ENCODE measurements at regions not wholly inside any gene's neighbourhood (a gene's known extent, or its start where the extent isn't known, plus 50 kb on each side); places are given as distances from the start of the nearest gene placed in this dataset.

DNA sequence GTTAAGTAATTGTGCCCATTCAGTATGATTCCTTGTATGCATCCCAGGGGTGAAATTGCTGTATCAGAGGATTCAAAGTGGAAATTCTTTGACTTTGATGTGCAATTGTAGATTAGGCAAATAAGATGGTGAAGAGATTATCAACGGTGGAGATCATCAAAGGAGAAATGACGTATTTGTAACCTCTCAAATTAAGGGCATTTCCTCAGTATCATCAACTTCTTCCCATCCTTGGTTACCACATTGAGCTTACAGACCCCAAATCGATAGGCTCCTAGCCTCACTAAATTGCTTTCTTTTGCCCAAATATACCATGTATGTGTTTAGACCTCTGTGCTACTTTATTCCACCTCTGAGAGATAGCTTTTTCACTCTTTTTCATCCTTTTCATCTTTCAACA is 213.1 kb upstream of the ZFP64 start:
- FAIRE-seq (no peak), DNase-seq (ENCODE audit: low read depth, low spot score) (no peak), ATAC-seq (no peak)
- Histone ChIP-seq H3K36me3 (ENCODE audit: control insufficient read depth in 2 of 2, insufficient read depth in 2 of 2, low read length in 1 of 2) (no peaks in the 10 kb centered on the region), H3K27ac (ENCODE audit: control insufficient read depth, insufficient read depth) (no peak overlapping the region), H2AFZ (ENCODE audit: control insufficient read depth, low read depth, low read length) (no peak overlapping the region), H3K4me3 (no peak overlapping the region), H3K4me1 (ENCODE audit: control insufficient read depth, insufficient read depth, low read length) (peaks cover 14% of the 10 kb centered on the region), H3K9ac (ENCODE audit: control insufficient read depth, insufficient read depth, low read length) (no peak overlapping the region), H3K79me2 (ENCODE audit: control insufficient read depth, insufficient read depth, low read length) (no peaks in the 10 kb centered on the region), H3K9me3 (replicated peaks; ENCODE audit: control insufficient read depth, insufficient read depth, low read length) (no peaks in the 10 kb centered on the region; the same call in 2 of the 3 replicates), H3K27me3 (replicated peaks in 1 of 2; ENCODE audit: control insufficient read depth in 2 of 2, insufficient read depth in 2 of 2, low read length in 1 of 2) (no peaks in the 10 kb centered on the region), H4K20me1 (ENCODE audit: control insufficient read depth, insufficient read depth) (no peaks in the 10 kb centered on the region), H3K4me2 (ENCODE audit: control insufficient read depth, insufficient read depth) (no peak overlapping the region)
- BruUV-seq (replicated peaks): no TSS peak
- SMC1A ChIA-PET (ENCODE audit: uncharacterized antibody, unreplicated experiment): no interaction called here
- POLR2A ChIA-PET: no interaction called here
- RAD21 ChIA-PET (ENCODE audit: unreplicated experiment): no interaction called here
- intact Hi-C loops (cut with micrococcal nuclease; ENCODE audit: unreplicated experiment) (no loop called here), in situ Hi-C loops (cut with MboI) (no loop called here)
- CTCF ChIA-PET: interaction anchor here (1.1 to 1.4 kb wide), 2 partner anchors 9 to 93 kb away, joined by 3 read pairs; no protein-coding TSS in a partner anchor
- 22% methylated on average over 3 of the region's 3 CpGs for WGBS (ENCODE audit: insufficient coverage, insufficient replicate concordance, low lambda C conversion rate, missing lambda C conversion rate)
- TF ChIP-seq NFIC (IDR thresholded peaks at IDR 0.05; ENCODE audit: low read depth, low read length): no peak
- TF ChIP-seq, protein P1, sequence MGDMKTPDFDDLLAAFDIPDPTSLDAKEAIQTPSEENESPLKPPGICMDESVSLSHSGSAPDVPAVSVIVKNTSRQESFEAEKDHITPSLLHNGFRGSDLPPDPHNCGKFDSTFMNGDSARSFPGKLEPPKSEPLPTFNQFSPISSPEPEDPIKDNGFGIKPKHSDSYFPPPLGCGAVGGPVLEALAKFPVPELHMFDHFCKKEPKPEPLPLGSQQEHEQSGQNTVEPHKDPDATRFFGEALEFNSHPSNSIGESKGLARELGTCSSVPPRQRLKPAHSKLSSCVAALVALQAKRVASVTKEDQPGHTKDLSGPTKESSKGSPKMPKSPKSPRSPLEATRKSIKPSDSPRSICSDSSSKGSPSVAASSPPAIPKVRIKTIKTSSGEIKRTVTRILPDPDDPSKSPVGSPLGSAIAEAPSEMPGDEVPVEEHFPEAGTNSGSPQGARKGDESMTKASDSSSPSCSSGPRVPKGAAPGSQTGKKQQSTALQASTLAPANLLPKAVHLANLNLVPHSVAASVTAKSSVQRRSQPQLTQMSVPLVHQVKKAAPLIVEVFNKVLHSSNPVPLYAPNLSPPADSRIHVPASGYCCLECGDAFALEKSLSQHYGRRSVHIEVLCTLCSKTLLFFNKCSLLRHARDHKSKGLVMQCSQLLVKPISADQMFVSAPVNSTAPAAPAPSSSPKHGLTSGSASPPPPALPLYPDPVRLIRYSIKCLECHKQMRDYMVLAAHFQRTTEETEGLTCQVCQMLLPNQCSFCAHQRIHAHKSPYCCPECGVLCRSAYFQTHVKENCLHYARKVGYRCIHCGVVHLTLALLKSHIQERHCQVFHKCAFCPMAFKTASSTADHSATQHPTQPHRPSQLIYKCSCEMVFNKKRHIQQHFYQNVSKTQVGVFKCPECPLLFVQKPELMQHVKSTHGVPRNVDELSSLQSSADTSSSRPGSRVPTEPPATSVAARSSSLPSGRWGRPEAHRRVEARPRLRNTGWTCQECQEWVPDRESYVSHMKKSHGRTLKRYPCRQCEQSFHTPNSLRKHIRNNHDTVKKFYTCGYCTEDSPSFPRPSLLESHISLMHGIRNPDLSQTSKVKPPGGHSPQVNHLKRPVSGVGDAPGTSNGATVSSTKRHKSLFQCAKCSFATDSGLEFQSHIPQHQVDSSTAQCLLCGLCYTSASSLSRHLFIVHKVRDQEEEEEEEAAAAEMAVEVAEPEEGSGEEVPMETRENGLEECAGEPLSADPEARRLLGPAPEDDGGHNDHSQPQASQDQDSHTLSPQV (IDR thresholded peaks at IDR 0.05): no peak
- TF ChIP-seq NR2C1 (IDR thresholded peaks at IDR 0.05): no peak
- TF ChIP-seq NRF1 (conservative IDR thresholded peaks at IDR 0.05; ENCODE audit: low read depth, low read length): no peak
- TF ChIP-seq, protein P2, sequence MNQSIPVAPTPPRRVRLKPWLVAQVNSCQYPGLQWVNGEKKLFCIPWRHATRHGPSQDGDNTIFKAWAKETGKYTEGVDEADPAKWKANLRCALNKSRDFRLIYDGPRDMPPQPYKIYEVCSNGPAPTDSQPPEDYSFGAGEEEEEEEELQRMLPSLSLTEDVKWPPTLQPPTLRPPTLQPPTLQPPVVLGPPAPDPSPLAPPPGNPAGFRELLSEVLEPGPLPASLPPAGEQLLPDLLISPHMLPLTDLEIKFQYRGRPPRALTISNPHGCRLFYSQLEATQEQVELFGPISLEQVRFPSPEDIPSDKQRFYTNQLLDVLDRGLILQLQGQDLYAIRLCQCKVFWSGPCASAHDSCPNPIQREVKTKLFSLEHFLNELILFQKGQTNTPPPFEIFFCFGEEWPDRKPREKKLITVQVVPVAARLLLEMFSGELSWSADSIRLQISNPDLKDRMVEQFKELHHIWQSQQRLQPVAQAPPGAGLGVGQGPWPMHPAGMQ (IDR thresholded peaks at IDR 0.05; ENCODE audit: borderline replicate concordance): no peak
- no peak for TF ChIP-seq CHD4 (IDR thresholded peaks at IDR 0.05)
- TF ChIP-seq, protein P3, sequence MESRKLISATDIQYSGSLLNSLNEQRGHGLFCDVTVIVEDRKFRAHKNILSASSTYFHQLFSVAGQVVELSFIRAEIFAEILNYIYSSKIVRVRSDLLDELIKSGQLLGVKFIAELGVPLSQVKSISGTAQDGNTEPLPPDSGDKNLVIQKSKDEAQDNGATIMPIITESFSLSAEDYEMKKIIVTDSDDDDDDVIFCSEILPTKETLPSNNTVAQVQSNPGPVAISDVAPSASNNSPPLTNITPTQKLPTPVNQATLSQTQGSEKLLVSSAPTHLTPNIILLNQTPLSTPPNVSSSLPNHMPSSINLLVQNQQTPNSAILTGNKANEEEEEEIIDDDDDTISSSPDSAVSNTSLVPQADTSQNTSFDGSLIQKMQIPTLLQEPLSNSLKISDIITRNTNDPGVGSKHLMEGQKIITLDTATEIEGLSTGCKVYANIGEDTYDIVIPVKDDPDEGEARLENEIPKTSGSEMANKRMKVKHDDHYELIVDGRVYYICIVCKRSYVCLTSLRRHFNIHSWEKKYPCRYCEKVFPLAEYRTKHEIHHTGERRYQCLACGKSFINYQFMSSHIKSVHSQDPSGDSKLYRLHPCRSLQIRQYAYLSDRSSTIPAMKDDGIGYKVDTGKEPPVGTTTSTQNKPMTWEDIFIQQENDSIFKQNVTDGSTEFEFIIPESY (IDR thresholded peaks at IDR 0.05): no peak
- TF ChIP-seq, protein P4, sequence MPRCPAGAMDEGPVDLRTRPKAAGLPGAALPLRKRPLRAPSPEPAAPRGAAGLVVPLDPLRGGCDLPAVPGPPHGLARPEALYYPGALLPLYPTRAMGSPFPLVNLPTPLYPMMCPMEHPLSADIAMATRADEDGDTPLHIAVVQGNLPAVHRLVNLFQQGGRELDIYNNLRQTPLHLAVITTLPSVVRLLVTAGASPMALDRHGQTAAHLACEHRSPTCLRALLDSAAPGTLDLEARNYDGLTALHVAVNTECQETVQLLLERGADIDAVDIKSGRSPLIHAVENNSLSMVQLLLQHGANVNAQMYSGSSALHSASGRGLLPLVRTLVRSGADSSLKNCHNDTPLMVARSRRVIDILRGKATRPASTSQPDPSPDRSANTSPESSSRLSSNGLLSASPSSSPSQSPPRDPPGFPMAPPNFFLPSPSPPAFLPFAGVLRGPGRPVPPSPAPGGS (IDR thresholded peaks at IDR 0.05; ENCODE audit: borderline replicate concordance, insufficient read depth, low read depth, low read length, poor library complexity, severe bottlenecking): no peak
- no peak for TF ChIP-seq PAX5 (IDR thresholded peaks at IDR 0.05; ENCODE audit: borderline replicate concordance, low read depth, low read length)
- TF ChIP-seq ATF7 (IDR thresholded peaks at IDR 0.05; ENCODE audit: low read depth): no peak
- TF ChIP-seq, protein P5, sequence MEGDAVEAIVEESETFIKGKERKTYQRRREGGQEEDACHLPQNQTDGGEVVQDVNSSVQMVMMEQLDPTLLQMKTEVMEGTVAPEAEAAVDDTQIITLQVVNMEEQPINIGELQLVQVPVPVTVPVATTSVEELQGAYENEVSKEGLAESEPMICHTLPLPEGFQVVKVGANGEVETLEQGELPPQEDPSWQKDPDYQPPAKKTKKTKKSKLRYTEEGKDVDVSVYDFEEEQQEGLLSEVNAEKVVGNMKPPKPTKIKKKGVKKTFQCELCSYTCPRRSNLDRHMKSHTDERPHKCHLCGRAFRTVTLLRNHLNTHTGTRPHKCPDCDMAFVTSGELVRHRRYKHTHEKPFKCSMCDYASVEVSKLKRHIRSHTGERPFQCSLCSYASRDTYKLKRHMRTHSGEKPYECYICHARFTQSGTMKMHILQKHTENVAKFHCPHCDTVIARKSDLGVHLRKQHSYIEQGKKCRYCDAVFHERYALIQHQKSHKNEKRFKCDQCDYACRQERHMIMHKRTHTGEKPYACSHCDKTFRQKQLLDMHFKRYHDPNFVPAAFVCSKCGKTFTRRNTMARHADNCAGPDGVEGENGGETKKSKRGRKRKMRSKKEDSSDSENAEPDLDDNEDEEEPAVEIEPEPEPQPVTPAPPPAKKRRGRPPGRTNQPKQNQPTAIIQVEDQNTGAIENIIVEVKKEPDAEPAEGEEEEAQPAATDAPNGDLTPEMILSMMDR (IDR thresholded peaks at IDR 0.05 in 2 of 3, conservative IDR thresholded peaks at IDR 0.05 in 1 of 3; ENCODE audit: control insufficient read depth in 2 of 3, extremely low read depth in 1 of 3, insufficient read depth in 1 of 3, low read depth in 3 of 3, low read length in 3 of 3): no peak
- TF ChIP-seq SREBF2 (IDR thresholded peaks at IDR 0.05; ENCODE audit: low read length): no peak
- TF ChIP-seq NR2F1 (conservative IDR thresholded peaks at IDR 0.05): no peak
- TF ChIP-seq RB1 (IDR thresholded peaks at IDR 0.05; ENCODE audit: borderline replicate concordance): no peak
- TF ChIP-seq KLF5 (IDR thresholded peaks at IDR 0.05; ENCODE audit: partially characterized antibody): no peak

Data from GM12878 (cell line).